ENCODE measurements at regions not wholly inside any gene's neighbourhood (a gene's known extent, or its start where the extent isn't known, plus 50 kb on each side); places are given as distances from the start of the nearest gene placed in this dataset.
A peak's percentile ranks its signal among the peaks of the same experiment; 100 is the strongest.

DNA sequence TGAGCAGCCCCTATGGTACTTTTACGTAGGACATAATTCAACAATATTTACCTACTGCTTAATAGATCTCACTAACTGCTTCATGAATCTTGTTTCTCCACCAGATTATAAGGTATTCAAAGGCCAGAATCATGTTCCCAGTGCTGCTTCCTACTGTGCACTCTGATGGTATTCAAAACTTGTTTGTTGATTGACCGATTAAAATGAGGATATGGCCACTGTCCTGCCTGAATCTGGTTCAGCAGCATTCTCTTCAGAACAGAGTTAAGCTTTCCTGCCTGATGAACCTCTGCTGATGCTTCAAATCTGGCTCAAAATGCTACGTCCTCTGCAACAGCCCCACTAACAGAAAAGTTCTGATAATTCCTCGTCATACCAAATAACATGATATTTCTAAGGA, 150.7 kb upstream of the ZNF462 start:
- Histone ChIP-seq H3K4me2 (no peak overlapping the region), H3K27me3 (no peaks in the 10 kb centered on the region), H3K27ac (no peak overlapping the region), H3K36me3 (replicated peaks; ENCODE audit: insufficient read depth, low read depth) (no peaks in the 10 kb centered on the region), H3K9me2 (replicated peaks; ENCODE audit: insufficient read depth) (no peaks in the 10 kb centered on the region), H3K4me1 (ENCODE audit: insufficient read depth) (no peaks in the 10 kb centered on the region), H3K79me2 (no peaks in the 10 kb centered on the region), H3K4me3 (no peak overlapping the region), H2AFZ (no peak overlapping the region), H4K20me1 (ENCODE audit: insufficient read depth, poor library complexity, severe bottlenecking) (no peaks in the 10 kb centered on the region), H3K9me3 (ENCODE audit: low read depth) (no peaks in the 10 kb centered on the region)
- DNase-seq (ENCODE audit: low spot score): no peak
- TF ChIP-seq EZH2phosphoT487 (IDR thresholded peaks at IDR 0.05; ENCODE audit: low read depth, severe bottlenecking, unreplicated experiment) (no peak), EZH2 (IDR thresholded peaks at IDR 0.05; ENCODE audit: borderline replicate concordance) (no peak)
- TF ChIP-seq, protein P1, sequence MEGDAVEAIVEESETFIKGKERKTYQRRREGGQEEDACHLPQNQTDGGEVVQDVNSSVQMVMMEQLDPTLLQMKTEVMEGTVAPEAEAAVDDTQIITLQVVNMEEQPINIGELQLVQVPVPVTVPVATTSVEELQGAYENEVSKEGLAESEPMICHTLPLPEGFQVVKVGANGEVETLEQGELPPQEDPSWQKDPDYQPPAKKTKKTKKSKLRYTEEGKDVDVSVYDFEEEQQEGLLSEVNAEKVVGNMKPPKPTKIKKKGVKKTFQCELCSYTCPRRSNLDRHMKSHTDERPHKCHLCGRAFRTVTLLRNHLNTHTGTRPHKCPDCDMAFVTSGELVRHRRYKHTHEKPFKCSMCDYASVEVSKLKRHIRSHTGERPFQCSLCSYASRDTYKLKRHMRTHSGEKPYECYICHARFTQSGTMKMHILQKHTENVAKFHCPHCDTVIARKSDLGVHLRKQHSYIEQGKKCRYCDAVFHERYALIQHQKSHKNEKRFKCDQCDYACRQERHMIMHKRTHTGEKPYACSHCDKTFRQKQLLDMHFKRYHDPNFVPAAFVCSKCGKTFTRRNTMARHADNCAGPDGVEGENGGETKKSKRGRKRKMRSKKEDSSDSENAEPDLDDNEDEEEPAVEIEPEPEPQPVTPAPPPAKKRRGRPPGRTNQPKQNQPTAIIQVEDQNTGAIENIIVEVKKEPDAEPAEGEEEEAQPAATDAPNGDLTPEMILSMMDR (IDR thresholded peaks at IDR 0.05; ENCODE audit: poor library complexity): no peak
- WGBS (ENCODE audit: low lambda C conversion rate, missing lambda C conversion rate): 97% methylated on average over 4 of the region's 4 CpGs

DNA sequence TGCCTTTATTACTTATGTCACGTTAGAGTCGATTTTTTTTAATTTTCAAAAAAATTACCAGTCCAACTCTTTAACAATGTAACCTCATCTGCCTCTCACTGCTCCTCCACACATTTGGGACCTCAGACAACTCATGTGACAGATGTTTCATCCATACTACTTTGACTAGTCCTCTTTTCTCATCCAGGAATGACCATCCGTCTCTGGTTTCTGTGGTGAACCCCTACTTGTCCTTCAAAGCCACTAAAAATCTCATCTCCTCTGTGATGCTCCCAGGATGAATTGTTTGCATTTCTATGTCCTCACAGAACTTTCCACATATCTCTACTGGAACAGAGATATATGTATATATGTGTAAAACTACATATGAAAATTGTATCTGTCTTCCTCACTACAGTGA, 149.8 kb upstream of the ZNF462 start:
- Histone ChIP-seq H3K36me3 (replicated peaks; ENCODE audit: insufficient read depth, low read depth) (no peaks in the 10 kb centered on the region), H3K9me2 (replicated peaks; ENCODE audit: insufficient read depth) (no peaks in the 10 kb centered on the region), H3K4me2 (no peak overlapping the region), H3K27me3 (no peaks in the 10 kb centered on the region), H3K4me3 (no peak overlapping the region), H3K79me2 (no peaks in the 10 kb centered on the region), H2AFZ (no peak overlapping the region), H3K27ac (no peak overlapping the region), H3K9me3 (ENCODE audit: low read depth) (no peaks in the 10 kb centered on the region), H4K20me1 (ENCODE audit: insufficient read depth, poor library complexity, severe bottlenecking) (no peaks in the 10 kb centered on the region), H3K4me1 (ENCODE audit: insufficient read depth) (no peaks in the 10 kb centered on the region)
- WGBS (ENCODE audit: low lambda C conversion rate, missing lambda C conversion rate): 96% methylated on average over 3 of the region's 3 CpGs
- TF ChIP-seq EZH2 (IDR thresholded peaks at IDR 0.05; ENCODE audit: borderline replicate concordance) (no peak), EZH2phosphoT487 (IDR thresholded peaks at IDR 0.05; ENCODE audit: low read depth, severe bottlenecking, unreplicated experiment) (no peak)
- TF ChIP-seq, protein P1 (IDR thresholded peaks at IDR 0.05; ENCODE audit: poor library complexity): no peak
- DNase-seq (ENCODE audit: low spot score): no peak

DNA sequence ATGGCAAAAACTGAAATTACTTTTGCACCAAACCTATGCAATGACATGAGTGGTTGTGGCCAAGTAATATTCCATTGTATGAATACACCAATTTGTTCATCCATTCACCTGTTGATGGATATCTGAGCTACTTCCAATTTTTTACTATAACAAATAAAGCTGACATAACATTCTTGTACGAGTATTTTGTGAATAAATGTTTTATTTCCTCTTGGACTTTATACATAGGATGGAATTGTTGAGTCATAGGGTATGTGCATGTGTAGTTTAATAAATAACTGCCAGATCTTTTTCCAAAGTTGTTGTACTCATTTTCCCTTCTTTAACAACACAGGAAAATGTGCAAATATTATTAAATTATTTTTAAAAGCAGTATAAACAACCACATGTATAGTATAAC, 146.1 kb upstream of the ZNF462 start:
- Histone ChIP-seq H3K36me3 (replicated peaks; ENCODE audit: insufficient read depth, low read depth) (no peaks in the 10 kb centered on the region), H3K9me2 (replicated peaks; ENCODE audit: insufficient read depth) (no peaks in the 10 kb centered on the region), H2AFZ (no peak overlapping the region), H3K4me1 (ENCODE audit: insufficient read depth) (peaks cover 11% of the 10 kb centered on the region), H3K27ac (no peak overlapping the region), H3K9me3 (ENCODE audit: low read depth) (no peaks in the 10 kb centered on the region), H3K4me3 (no peak overlapping the region), H3K79me2 (no peaks in the 10 kb centered on the region), H3K4me2 (no peak overlapping the region), H3K27me3 (no peaks in the 10 kb centered on the region), H4K20me1 (ENCODE audit: insufficient read depth, poor library complexity, severe bottlenecking) (no peaks in the 10 kb centered on the region)
- DNase-seq (ENCODE audit: low spot score): no peak
- WGBS (ENCODE audit: low lambda C conversion rate, missing lambda C conversion rate): 35% methylated on average over 1 of the region's 1 CpG
- no peak for TF ChIP-seq EZH2 (IDR thresholded peaks at IDR 0.05; ENCODE audit: borderline replicate concordance)
- TF ChIP-seq EZH2phosphoT487 (IDR thresholded peaks at IDR 0.05; ENCODE audit: low read depth, severe bottlenecking, unreplicated experiment): no peak
- TF ChIP-seq, protein P1 (IDR thresholded peaks at IDR 0.05; ENCODE audit: poor library complexity): no peak

DNA sequence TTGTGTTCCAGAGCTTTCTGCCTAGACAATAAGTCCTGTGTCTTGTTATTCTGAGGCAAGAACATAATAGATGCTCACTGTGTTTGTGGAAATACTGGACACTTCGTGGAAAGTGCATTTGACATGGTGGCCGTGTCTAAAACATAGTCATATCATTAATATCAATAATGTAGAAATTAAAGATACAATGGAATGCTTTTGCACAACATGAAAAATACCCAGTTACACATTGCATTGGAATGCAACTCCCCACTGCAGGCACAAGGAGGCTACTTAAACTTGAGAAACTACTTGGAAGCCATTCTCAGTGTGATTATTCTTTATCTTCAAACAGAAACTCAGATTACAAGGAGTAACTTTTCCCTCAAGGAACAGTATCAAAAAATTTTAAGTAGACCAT, 145.3 kb upstream of the ZNF462 start:
- H3K4me3 ChIP-seq: no peak overlapping the region
- no peaks in the 10 kb centered on the region for H3K27me3 ChIP-seq
- no peaks in the 10 kb centered on the region for H3K36me3 ChIP-seq (replicated peaks; ENCODE audit: insufficient read depth, low read depth)
- TF ChIP-seq EZH2 (IDR thresholded peaks at IDR 0.05; ENCODE audit: borderline replicate concordance): no peak
- TF ChIP-seq, protein P1 (IDR thresholded peaks at IDR 0.05; ENCODE audit: poor library complexity): peak; percentile 16
- H3K9me3 ChIP-seq (ENCODE audit: low read depth): no peaks in the 10 kb centered on the region
- WGBS (ENCODE audit: low lambda C conversion rate, missing lambda C conversion rate): 60% methylated on average over 2 of the region's 2 CpGs
- no peaks in the 10 kb centered on the region for H3K79me2 ChIP-seq
- H3K9me2 ChIP-seq (replicated peaks; ENCODE audit: insufficient read depth): no peaks in the 10 kb centered on the region
- H3K27ac ChIP-seq: peak overlapping the region; percentile 32
- no peaks in the 10 kb centered on the region for H4K20me1 ChIP-seq (ENCODE audit: insufficient read depth, poor library complexity, severe bottlenecking)
- no peak overlapping the region for H2AFZ ChIP-seq
- peaks cover 11% of the 10 kb centered on the region for H3K4me1 ChIP-seq (ENCODE audit: insufficient read depth)
- peak; percentile 33 for DNase-seq (ENCODE audit: low spot score)
- H3K4me2 ChIP-seq: peak overlapping the region; percentile 42

Measured in hepatocyte (in vitro differentiated cells).